ENCODE measurements at regions not wholly inside any gene's neighbourhood (a gene's known extent, or its start where the extent isn't known, plus 50 kb on each side); places are given as distances from the start of the nearest gene placed in this dataset.

GRCh38 chr2:144270951-144271350 is 249.0 kb downstream of the ZEB2 start:
- no peak overlapping the region for H2AFZ ChIP-seq (replicated peaks)
- Mint-ChIP-seq H3K4me1 (no peaks in the 10 kb centered on the region), H3K27me3 (ENCODE audit: insufficient read depth, low read depth) (no peaks in the 10 kb centered on the region), H3K36me3 (peaks cover 4% of the 10 kb centered on the region), H3K4me3 (no peak overlapping the region), H3K27ac (no peak overlapping the region), H3K9me3 (peaks cover 10% of the 10 kb centered on the region)
- H3K9me3 ChIP-seq (ENCODE audit: low read depth), result no peaks in the 10 kb centered on the region
- no peak for TF ChIP-seq EZH2phosphoT487 (IDR thresholded peaks at IDR 0.05)
- no peak for TF ChIP-seq EZH2 (IDR thresholded peaks at IDR 0.05)
- TF ChIP-seq, protein P1, sequence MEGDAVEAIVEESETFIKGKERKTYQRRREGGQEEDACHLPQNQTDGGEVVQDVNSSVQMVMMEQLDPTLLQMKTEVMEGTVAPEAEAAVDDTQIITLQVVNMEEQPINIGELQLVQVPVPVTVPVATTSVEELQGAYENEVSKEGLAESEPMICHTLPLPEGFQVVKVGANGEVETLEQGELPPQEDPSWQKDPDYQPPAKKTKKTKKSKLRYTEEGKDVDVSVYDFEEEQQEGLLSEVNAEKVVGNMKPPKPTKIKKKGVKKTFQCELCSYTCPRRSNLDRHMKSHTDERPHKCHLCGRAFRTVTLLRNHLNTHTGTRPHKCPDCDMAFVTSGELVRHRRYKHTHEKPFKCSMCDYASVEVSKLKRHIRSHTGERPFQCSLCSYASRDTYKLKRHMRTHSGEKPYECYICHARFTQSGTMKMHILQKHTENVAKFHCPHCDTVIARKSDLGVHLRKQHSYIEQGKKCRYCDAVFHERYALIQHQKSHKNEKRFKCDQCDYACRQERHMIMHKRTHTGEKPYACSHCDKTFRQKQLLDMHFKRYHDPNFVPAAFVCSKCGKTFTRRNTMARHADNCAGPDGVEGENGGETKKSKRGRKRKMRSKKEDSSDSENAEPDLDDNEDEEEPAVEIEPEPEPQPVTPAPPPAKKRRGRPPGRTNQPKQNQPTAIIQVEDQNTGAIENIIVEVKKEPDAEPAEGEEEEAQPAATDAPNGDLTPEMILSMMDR (IDR thresholded peaks at IDR 0.05), result no peak
- H3K36me3 ChIP-seq, result no peaks in the 10 kb centered on the region
- H3K27me3 ChIP-seq, result no peaks in the 10 kb centered on the region
- H3F3A ChIP-seq (ENCODE audit: low read depth), result no peaks in the 10 kb centered on the region
- H3K4me3 ChIP-seq, result no peak overlapping the region
- no peak for DNase-seq (ENCODE audit: low spot score)
- H3K9ac ChIP-seq, result no peak overlapping the region
- peaks cover 5% of the 10 kb centered on the region for H3K4me1 ChIP-seq
- H3K4me2 ChIP-seq, result no peak overlapping the region
- H3K27ac ChIP-seq, result no peak overlapping the region
- H3K79me2 ChIP-seq (ENCODE audit: low read depth), result peaks cover 19% of the 10 kb centered on the region
- H4K20me1 ChIP-seq (ENCODE audit: low read depth), result no peaks in the 10 kb centered on the region

- Mint-ChIP-seq H3K27ac (no peak overlapping the region), H3K4me3 (no peak overlapping the region), H3K4me1 (no peaks in the 10 kb centered on the region), H3K36me3 (peaks cover 3% of the 10 kb centered on the region), H3K27me3 (ENCODE audit: insufficient read depth, low read depth) (no peaks in the 10 kb centered on the region), H3K9me3 (peaks cover 8% of the 10 kb centered on the region)
- no peak for TF ChIP-seq EZH2 (IDR thresholded peaks at IDR 0.05)
- TF ChIP-seq EZH2phosphoT487 (IDR thresholded peaks at IDR 0.05), result no peak
- TF ChIP-seq, protein P1 (IDR thresholded peaks at IDR 0.05), result no peak
- no peak overlapping the region for H2AFZ ChIP-seq (replicated peaks)
- no peaks in the 10 kb centered on the region for H3K27me3 ChIP-seq
- no peak overlapping the region for H3K4me3 ChIP-seq
- no peak overlapping the region for H3K9ac ChIP-seq
- H3K27ac ChIP-seq, result no peak overlapping the region
- DNase-seq (ENCODE audit: low spot score), result no peak
- H3K9me3 ChIP-seq (ENCODE audit: low read depth), result no peaks in the 10 kb centered on the region
- no peaks in the 10 kb centered on the region for H4K20me1 ChIP-seq (ENCODE audit: low read depth)
- peaks cover 5% of the 10 kb centered on the region for H3K4me1 ChIP-seq
- H3K4me2 ChIP-seq, result no peak overlapping the region
- no peaks in the 10 kb centered on the region for H3F3A ChIP-seq (ENCODE audit: low read depth)
- no peaks in the 10 kb centered on the region for H3K36me3 ChIP-seq
- H3K79me2 ChIP-seq (ENCODE audit: low read depth), result peaks cover 13% of the 10 kb centered on the region
Observed at GRCh38 chr2:144268036-144268678, 251.8 kb downstream of the ZEB2 start.

DNA sequence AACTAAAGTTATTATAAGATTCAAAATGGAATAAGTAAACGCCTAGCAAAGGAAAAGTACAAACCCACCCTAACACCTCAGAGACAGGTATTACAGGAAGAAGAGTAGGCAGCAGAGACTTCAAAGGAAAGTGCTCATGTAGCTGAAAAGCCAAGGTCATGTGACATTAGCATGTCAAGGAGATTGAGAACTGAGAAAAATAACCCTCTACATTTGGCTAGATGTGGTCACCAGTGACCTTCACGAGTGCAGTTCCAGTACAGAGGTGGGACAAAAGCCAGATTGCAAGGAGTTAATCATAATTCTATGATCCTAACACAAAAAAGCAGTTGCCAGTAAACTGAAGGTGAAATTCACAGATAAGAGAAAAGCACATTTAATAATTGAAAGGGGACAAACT is 252.7 kb downstream of the ZEB2 start:
- TF ChIP-seq, protein P1 (IDR thresholded peaks at IDR 0.05), result no peak
- no peak for TF ChIP-seq EZH2 (IDR thresholded peaks at IDR 0.05)
- no peak for TF ChIP-seq EZH2phosphoT487 (IDR thresholded peaks at IDR 0.05)
- Mint-ChIP-seq H3K27me3 (ENCODE audit: insufficient read depth, low read depth) (no peaks in the 10 kb centered on the region), H3K9me3 (peaks cover 7% of the 10 kb centered on the region), H3K4me1 (no peaks in the 10 kb centered on the region), H3K27ac (no peak overlapping the region), H3K36me3 (peaks cover 2% of the 10 kb centered on the region), H3K4me3 (no peak overlapping the region)
- Histone ChIP-seq H3K4me1 (peaks cover 5% of the 10 kb centered on the region), H3K4me3 (no peak overlapping the region), H3K9me3 (ENCODE audit: low read depth) (no peaks in the 10 kb centered on the region), H2AFZ (replicated peaks) (no peak overlapping the region), H3K79me2 (ENCODE audit: low read depth) (peaks cover 4% of the 10 kb centered on the region), H3K4me2 (no peak overlapping the region), H4K20me1 (ENCODE audit: low read depth) (no peaks in the 10 kb centered on the region), H3K27me3 (no peaks in the 10 kb centered on the region), H3F3A (ENCODE audit: low read depth) (no peaks in the 10 kb centered on the region), H3K9ac (no peak overlapping the region), H3K27ac (no peak overlapping the region), H3K36me3 (no peaks in the 10 kb centered on the region)
- DNase-seq (ENCODE audit: low spot score), result no peak

All from neural progenitor cell (in vitro differentiated cells).